Effector CD4-positive, alpha-beta T cell (primary cell): ENCODE measurements at regions not wholly inside any gene's neighbourhood (a gene's known extent, or its start where the extent isn't known, plus 50 kb on each side); places are given as distances from the start of the nearest gene placed in this dataset.
"Not testable (repeated sequence)": the region's sequence is repeated elsewhere in the genome, so short reads cannot be mapped to it uniquely, and the experiment has no call there.

Experiments
- DNase-seq: peaks from one replicate; pipeline ENCODE4 v3.0.0-alpha.2; 2020

DNA sequence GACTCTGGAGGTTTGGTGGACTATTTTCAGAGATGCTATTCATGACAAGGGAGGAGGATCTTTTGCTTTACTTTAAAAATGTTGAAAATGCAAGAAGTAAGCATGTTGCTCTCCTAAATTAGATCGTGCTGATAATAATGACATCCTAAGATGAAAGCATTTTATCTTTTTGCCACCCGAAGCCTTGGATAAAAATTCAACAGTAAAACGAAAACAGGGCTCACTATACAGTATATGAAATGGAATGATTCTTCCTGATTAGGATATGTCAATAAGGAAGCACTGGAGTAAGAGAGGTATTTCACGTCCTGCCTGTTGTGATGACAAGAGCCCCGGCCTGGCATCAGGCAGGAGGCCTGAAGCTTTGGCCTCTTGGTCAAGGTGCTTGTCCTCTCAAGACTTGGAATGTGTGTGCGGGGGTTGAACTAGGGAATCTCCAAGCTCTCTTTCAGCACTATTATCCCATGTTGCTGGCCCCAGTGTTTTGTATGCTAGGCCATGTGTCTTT, 306.0 kb downstream of the MTX2 start:
- DNase-seq = no peak

DNA sequence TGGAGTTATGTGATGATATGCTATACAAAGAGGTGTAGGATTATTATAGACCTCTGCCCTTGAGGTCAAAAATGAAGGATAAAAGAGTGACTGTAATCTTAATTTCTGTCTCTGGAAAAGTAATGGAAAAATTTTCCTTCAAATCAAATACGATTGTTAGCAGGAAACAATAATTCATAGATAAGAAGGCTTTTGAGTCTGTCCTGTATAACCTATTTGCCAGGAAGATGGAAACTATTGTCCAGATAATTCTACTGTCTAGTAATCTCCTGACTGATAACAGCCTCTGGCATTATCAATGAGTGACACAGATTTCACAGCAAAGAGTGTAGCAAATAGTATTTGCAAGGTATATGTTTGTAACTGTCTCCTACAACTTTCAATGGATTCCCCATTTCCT, 307.8 kb downstream of the MTX2 start:
- DNase-seq = no peak

DNA sequence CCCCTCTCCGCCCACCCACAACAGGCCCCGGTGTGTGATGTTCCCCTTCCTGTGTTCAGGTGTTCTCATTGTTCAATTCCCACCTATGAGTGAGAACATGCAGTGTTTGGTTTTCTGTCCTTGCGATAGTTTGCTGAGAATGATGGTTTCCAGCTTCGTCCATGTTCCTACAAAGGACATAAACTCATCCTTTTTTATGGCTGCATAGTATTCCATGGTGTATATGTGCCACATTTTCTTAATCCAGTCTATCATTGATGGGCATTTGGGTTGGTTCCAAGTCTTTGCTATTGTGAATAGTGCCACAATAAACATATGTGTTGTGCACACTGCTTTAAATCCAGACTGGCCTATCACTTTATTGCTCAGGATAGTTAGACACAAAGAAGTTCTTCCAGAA, 309.1 kb downstream of the MTX2 start:
- not testable (repeated sequence) for DNase-seq

DNA sequence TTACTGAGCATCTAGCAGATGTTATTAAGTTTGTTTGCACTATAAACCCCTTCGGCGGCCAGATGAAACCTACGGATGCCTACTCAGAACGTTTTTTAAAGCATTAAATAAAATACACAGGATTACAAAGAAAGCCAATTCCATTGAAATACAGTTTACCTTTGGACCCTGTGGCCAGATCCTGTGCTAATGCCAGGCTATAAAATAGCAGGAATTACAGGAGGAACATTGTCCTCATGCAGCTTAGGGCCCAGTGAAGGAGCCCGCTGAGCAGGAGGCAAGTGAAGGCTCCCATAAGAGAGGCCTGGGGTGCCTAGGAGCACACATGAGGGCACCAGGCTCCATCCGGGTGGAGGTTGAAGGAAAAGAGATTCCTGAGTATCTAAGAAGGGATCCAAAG, 310.4 kb downstream of the MTX2 start:
- DNase-seq = no peak

DNA sequence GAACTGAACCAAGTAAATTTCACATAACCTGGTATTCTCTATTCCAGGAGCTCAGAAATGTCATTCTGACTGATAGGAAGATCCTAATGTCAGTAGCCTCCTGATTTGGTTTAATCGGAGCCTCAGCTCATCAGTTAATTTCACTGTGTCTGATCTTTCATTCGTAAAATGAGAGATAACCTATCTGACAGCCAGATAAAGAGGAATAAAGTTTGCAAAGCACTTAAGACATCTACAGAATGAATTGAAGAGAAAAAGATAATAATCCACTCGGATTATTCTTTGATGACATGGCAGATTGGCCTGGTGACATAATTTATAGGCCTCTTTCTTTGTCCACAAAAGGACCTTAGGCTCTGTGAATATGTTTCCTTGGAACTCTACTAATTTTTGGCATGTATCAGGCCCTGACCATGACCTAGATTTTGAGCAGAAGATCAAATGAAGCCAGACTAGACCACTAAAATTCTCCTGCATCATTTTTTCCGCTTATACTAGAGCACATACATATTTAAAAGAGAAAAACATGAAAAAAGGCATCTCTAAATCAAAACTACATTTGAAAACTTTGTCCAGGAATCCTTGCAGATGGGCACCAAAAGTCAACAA, 312.4 kb downstream of the MTX2 start:
- DNase-seq = no peak

DNA sequence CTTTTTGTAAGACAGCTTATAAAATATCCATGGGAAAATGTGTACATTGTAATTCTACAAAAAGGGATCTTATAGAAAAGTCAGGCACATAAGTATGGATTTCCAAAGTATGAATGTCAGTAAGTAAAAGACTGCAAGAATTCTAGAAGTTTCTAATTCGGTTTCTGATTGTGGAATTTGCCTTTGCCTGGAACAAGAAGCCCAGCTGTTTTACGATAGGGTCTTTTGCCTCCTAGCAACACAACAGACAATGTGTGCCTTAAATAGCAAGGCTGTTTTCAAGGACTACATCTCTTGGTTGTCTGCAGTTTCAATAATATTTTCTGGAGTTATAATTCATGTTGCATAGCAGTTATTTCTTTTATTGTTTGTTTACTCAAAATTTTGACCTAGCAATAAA, 312.9 kb downstream of the MTX2 start:
- no peak for DNase-seq

DNA sequence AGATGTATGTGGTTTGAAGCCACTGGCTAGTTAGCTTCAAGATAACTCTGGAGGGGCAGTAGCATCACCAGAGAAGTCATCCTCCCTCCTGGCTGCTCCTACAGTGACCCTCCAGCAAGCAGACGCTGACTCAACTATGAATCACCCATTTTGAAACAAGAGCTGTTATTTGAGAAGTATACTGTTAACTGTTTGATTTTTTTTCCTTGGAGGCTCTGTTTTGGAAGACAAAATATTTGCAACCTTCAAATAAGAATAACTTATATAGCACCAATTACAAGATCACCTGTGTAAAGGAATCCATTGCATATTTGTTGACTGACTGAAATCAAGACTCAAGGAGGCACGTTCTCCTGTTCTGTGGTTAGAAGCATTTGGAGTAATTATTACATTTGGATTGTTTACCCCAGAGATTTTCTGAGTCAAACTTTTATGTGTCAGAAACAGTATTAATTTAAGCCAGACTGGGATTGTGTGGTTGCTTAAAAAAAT, 313.8 kb downstream of the MTX2 start:
- no peak for DNase-seq

DNA sequence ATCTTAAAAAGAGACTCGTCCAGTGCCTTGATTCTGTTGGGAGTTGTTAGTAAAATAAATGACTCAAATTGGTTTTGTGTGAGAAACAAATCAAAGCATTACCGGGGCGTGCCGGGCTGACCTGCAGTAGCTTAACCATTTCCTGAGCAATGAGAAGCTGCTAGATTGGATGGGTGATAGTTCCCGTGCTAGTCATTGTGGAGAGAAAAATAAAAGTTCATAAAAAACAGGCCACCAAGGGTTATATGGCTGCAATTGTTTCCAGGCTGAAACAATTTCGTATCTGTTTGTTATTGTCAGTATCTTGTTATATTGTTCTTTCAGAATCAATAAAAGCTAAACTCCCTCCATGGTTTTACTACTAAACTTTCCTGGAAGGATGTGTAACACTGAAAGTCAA, 314.4 kb downstream of the MTX2 start:
- no peak for DNase-seq

DNA sequence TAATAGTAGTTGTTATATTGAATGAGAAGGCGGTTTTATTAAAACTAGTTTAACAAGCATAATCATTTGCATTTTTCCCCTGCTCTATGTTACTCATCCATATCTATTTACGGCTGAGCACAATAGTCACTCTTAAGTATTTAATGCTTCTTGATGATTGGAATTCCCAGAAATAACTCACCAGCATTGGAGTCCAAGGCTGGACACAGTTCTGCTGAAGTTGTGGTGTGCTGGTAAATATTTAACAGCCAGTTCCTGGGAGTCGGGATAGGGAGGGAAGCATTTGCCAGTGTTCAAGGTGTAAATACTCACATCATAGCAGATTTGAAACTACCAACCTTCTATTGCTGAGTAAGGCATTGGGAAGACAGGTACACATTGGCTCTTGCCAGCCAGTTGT, 315.1 kb downstream of the MTX2 start:
- DNase-seq = no peak

DNA sequence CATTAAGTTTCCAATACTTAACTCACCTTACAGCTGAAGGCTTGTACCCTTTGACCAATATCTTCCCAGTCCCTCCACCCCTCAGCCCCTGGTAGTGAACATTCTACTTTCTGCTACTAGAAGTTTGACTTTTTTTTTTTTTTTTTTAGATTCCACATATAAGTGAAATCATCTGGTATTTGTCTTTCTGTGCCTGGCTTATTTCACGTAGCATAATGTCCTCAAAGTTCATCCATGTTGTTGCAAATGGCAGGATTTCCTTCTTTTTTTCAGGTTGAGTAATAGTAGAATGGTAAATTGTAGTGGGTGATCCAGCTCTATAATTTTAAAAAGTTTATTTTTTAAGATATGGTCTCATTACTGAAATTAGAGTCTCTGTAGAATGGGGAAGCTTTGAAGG, 316.0 kb downstream of the MTX2 start:
- DNase-seq = no peak

DNA sequence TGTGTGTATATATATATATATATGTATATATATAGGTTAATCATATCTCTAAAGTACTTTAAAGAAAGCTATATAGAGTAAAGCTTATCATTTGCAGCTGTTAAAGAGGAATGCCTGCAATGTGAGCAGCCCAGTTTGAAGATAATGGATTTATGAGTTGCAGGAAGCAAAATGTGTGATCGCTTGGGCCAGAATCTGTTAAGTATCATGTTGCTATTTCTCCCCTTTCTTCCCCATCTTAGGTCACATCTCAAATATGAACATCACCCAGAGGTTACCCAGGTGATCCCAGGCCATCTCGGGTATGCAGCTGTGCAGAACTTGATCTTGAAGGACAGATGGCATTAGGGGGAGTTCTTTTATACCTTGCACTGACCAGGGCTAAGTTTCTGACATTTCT, 316.5 kb downstream of the MTX2 start:
- no peak for DNase-seq

DNA sequence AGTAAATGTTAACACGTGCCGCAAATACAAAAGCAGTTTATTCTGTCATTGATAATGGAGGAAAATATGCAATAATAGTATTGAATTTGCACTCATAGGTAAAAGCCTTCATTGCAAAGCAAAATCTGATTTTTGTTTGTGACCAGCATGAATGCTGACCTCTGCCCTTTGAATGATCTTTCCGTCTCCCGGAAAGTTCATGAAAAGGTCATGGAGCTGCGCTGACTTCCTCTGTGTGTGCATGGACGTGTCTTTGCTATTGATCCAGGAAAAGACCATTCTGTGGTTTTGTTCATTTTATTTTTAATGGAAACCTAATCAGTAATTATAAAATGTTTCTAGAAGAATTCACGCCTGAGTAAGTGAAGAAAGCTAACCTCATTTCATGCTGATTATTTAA, 320.0 kb downstream of the MTX2 start:
- no peak for DNase-seq

DNA sequence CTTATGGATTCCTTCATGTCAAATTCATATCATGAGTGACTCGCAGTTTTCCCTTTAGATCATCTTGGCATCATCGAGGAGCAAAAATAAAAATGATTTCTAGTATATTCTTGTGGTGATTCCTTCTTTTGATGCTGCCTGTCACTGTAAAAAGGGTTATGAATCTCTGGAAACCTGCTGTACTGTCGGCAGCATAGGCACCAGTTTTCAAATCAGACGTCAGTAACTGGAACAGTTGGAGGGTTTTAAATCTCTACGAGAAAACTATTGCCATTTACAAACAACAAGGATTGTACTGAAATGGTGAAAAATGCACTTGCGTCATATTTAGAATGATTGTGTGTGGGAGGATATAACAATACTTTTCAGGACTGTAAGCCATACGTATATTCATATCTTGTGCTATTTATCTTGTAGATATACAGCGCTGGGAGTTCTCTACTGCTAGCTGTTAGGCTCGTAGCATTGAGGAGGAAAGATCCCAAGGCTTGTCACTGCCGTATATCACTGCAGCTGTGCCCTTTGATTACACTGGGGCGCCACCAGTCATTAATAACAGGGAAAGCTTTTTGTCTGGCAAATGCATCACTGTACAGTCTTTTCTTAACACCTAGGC, 320.7 kb downstream of the MTX2 start:
- no peak for DNase-seq

DNA sequence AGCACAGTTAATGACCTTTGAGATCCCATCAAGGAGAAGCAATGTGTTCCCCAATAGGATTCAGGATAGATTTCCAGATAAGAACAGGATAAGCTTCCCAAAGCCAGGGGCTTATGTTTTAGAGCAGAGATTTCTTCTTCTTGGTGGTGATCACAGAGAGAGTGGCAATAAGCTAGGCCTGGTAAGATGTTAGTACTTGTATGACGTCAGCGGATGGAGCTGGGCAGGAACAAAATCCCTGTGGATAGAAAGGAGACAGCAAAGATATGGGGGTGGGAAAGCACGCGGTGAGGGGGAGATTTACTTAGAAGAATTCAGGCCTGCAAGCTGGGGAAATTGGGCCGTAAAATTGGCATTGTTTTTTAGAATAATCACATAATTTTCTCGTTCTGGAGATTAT, 323.0 kb downstream of the MTX2 start:
- DNase-seq = no peak

DNA sequence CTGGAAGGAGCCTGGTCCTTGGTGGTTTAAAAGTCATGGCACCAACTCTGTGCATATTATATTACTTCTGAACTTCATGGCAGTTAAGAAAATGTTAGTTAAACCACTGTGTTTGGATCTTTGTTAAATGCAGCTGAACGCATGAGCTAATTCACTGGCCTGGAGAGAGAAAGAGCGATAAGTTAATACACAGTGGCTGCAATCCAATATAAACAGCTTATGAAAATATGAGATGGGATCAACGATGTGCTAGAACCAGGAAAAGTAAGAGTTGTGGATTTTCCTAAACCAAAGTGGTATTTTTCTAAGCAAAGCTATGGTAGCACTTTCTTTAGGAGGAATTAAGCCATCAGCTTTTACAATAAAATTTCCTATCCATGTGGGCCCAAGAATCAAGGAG, 326.7 kb downstream of the MTX2 start:
- DNase-seq = no peak

DNA sequence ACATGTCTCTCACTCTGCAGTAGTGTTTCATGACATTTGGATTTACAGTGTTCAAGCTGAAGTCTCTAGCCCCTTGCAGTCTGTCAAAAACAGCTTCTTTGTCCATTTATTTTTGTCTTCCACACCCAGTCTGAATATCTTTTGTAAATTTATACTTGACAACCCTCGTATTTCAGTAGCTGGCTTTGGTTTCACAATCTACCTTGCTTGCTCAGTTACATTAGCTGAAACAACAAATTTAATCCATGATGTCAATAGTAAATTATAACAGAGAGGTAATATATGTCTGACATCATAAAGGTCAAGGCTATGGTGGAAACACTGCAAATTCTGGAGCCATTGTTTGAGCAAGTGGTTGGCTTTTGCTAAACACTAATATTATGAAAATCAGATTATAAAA, 328.7 kb downstream of the MTX2 start:
- DNase-seq = no peak

DNA sequence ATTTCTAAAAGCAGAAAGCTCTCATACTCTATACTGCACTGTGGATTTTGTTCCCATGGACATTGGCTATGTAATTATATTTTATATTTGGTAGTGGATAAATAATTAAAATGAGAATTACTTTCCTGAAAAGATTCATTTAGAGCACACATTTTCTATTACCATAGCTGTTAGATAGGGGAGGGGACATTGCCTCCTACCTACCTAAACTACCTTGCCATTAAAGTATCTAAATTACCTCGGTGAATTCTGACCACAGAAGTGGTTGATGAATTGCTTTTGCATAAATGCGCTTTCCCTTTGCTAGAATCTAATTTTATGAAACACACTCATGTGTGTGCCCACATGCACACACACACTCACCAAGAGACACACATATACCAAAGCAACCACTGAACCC, 329.1 kb downstream of the MTX2 start:
- no peak for DNase-seq

DNA sequence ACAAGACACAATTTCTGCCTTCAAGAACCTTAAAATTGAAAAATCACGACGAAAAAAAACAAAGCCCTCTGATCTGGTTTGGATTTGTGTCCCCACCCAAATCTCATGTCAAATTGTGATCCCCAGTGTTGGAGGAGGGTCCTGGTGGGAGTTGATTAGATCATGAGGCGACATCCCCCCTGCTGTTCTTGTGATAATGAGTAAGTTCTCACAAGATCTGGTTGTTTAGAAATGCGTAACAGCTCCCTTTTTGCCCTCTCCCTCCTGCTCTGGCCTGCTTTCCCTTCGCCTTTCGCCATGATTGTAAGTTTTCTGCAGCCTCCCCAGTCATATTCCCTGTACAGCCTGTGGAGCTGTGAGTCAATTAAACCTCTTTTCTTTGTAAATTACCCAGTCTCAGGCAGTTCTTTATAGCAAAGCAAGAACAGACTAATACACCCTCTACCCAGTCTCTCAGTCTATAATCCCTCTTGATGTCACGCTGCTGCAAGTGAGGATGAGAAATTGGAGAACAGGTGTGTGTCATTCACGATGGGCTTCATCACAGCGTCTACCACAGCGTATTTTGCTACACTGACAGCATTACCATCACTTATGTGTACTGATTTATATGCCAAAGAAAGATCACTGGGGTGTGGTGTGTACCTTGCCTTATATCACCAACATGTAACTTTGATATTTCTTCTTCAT, 330.7 kb downstream of the MTX2 start:
- no peak for DNase-seq

DNA sequence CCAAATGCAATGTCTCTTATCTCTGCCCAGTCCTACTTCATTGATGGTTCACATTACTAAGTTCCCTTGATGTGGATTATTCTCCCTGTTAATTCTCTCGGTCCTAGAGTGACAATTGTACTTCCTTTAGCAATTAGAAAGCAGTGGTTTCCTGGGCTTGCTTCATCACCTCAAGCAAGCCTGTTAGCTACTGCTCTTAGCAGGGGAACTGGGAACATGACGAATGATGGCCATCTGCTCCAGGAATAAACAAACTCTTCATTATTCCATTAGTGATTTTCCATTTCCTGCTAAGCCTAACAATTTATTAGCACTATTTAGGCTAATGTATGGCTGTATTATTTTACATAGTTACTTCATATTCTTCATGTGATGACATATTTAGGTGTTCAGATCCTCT, 331.8 kb downstream of the MTX2 start:
- DNase-seq = no peak

DNA sequence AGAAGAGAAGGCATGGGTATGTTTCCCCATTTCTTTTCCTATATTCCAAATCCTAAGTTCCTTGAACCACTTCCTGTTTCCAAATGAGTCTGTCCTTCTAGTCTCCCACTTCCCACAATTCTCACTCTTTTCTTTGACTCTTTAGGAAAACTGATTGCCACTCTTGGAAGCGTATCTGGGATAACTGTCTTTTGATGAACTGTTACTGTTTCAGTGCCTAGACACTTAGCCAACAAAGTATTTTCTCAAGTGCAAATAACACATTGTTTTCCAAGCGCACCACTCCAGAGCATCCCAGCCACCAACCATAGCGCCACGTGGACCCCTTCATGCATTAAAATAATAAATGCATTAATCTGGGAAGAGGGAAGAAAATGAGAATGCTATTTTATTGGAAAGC, 342.8 kb downstream of the MTX2 start:
- DNase-seq = no peak

DNA sequence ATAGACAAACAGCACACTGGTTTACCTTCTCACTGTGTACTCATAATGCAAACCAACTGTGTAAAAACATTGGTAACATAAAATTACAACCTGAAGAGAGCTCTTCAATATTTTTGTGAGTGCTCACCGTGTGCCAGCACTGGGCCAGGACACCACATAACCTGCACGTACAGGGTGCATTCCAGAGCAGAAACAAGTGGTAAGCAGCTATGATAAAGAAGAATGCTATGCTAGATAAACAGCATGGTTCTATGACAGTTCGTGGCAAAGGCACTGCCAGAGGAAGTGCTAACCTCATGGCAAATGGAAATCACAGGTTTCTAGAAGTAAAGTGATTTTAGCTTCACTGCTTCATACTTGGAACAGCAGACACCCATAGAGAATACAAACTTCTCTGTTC, 343.5 kb downstream of the MTX2 start:
- DNase-seq = no peak

DNA sequence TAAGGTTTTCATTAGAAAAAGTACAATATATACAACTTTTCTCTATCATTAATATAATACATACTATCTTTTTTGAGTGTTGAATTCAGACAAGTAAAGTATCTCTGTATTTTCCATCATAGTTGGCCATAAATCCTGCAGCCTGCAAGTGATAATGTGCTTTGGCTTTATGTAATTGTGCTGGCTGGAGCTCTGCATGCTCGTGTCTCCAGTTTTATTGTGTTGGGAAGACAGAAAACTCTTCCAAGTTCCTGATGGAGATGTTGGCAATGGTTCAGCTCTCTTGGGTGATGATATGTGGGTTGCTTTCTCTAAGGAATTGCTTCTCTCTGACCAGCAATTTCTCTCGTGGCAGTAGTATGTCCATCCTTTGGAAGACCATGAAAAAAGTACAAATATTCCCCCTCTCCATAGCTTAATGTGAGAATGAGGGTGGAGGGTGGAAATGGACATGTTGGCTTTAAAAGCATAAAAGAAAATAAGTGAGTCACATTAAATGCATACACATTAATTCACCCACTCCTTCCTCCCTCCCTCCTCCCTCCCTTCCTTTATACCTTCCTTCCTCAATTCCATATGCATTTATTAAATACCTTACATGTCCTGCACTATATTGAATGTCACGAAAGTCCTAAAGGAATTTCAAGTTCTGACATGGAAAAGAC, 344.2 kb downstream of the MTX2 start:
- DNase-seq = no peak

DNA sequence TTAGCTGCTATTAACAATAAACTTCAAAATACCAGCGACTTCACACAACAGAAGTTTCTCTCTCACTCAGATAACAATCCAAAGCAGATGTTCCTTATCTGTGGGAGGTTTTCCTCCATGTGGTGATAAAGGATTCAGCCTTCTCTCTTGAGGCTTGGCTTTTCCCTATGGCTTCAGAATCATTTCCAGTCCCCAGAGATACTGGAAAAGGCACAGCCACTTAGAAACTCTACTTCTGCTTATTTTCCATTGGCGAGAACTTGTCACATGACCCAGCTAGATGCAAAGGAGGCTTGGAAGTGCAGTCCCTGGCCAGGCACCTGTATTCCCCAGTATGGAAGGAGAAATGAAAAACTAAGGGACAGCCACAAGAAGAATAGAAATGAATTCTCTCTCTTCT, 344.8 kb downstream of the MTX2 start:
- no peak for DNase-seq

DNA sequence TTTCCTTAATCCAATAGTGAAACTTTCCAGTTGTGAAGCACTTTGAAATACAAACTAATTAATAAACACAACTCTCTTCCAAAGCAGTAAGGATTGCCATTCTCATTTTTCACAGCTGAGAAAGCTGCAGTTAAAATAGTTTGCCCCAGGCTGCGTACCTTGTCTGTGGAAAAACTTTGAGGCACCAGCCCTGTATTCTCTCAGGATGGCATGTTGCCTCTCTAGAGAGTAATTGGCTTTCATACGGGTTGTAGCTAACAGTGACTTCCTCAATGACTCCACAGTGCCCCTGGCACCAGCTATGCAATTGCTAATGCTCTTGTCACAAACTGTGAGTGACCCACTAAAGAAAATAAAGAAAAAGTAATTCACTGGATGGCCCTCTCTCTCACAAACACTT, 345.7 kb downstream of the MTX2 start:
- no peak for DNase-seq
